ENCODE measurements at regions not wholly inside any gene's neighbourhood (a gene's known extent, or its start where the extent isn't known, plus 50 kb on each side); places are given as distances from the start of the nearest gene placed in this dataset.
A peak's percentile ranks its signal among the peaks of the same experiment; 100 is the strongest.

DNA sequence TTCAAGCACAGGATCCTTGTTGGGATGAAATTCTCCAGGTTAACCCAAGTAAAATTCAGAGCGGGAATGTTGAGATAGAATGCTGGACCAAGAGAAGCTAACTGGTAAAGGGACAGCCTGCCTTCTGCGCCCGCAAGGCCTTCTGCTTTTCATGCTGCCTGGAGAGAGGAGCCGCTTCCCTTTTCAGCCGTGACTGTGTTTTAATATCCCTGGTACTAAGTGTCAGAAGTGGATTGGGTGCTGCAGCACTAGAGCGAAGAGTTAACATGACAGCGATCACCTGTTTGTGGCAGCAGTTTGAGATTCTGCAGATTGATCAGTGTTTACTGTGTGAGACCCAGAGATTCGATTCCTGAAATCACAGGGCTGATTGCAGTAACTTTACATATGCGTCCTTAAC is 197.4 kb upstream of the ZNF536 start:
- no peak for DNase-seq
- intact Hi-C loops (cut with DNase I): no loop called here

DNA sequence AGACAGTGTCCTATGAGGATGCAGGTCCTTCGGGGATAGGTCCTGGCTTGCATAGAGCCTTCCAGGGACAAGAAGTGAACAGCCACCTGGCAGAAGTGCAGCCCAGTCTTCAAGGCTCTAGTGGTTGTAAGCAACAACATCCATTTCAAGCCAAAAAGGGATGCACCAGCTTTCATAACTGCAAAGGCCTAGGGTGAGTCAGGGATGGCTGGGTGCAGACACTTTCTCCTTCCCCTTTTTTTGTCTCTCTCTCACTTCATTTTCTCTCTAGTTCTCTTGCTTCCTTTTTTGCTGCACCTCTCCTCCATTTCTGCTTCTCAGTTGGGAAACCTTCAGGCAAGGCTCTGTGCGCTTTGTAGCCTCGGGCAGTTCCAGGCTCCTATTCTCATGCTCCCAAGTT is 196.2 kb upstream of the ZNF536 start:
- DNase-seq: no peak
- intact Hi-C loops (cut with DNase I): no loop called here

DNA sequence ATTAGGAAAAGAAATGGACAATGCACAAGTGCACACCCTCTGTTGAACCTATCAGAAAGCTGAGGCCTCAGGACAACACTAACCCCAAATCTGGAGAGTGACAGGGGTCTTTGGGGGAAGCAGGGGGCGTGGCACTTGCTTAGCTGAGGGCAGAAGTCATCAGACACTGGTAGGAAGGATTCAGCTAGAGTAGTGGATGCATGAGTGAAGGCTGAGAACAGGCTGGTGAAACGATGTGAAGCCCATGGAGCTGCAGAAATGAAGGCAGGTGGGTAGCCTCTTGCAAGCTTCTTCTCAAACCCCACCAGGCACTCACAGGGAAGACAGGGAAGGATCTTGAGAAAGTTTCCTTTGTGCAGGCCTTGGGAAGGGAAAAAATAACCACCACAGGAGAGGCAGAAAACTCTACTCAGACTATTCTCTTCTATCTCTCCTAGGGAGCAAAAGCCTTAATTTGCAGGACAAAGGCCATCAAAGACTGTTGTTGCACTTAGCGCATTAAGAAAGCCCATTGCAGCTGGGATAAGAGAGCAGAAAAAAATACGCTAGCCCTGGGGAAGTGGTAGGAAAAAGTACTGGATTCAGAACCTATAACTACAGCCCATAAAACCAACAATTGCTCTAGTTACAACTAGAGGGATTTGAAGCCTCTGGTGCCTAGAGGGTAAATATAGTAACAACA is 193.3 kb upstream of the ZNF536 start:
- DNase-seq: no peak
- intact Hi-C loops (cut with DNase I): no loop called here

DNA sequence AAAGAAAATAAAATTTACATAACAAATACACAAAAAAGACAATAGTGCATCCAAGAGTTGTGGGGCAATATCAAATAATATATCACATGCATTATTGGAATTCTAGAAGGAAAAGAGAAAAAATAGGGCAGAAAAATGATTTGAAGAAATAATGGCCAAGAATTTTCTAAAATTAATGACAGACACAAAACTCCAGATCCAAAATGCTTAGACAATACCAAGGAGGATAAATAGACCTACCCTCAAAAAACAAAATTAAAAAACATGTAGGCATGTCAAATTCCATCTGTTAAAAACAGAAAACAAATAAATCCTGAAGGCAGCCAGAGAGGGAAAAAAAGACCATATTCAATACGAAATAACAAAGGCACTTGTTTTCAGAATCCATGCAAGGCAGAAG is 191.5 kb upstream of the ZNF536 start:
- intact Hi-C loops (cut with DNase I): no loop called here
- DNase-seq: no peak

DNA sequence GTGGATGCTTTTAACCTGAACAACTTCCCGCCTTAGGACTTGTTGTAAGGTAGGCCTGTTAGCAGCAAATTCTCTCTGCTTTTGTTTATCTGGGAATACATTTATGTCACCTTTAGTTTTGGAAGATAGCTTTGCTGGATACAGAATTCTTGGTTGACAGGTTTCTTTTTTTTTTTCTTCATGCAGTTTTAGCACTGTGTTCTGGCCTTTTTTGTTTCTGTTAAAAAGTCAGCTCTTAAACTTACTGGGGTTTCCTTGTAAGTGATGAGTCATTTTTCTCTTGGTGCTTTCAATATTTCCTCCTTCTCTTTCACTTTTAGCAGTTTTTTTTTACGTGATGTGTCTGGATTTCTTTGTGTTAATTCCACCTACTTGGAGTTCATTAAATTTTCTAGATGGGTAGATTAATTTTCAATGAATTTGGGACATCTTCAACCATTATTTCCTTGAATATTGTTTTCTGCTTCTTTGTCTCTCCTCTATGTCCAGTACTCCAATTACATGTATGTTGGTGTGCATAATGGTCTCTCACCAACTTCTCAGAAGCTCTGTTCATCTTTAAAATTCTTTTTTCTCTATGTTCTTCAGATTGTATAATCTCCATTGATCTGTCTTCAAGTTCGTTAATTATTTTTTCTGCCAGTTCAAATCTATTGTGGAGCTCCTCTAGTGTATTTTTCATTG is 188.2 kb upstream of the ZNF536 start:
- DNase-seq: no peak
- intact Hi-C loops (cut with DNase I): no loop called here

DNA sequence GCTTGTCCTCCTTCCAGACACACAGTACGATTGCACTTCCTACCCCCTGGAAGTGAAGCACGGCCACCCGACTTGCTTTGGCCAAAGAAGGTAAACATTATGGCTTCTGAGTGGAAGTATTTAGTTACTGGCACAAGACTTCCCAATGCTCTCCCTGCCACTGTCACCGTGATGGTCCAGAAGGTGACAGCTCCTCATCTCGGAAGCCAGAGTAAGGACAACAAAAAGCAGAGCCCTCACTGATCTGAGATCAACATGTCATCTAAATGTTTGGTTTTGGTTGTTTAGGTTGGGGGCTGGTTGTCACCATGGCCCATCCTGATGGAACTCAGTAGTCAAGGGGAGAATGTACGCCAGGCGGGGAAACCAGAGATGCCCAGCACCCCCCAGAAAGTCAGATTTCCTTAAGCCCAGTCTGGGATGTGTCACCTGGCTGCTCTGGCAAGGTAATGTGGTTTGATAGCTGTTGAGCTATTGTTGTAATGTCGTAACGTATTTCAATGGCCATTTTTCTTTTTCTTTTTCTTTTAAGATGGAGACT is 170.1 kb upstream of the ZNF536 start:
- intact Hi-C loops (cut with DNase I): no loop called here
- no peak for DNase-seq

DNA sequence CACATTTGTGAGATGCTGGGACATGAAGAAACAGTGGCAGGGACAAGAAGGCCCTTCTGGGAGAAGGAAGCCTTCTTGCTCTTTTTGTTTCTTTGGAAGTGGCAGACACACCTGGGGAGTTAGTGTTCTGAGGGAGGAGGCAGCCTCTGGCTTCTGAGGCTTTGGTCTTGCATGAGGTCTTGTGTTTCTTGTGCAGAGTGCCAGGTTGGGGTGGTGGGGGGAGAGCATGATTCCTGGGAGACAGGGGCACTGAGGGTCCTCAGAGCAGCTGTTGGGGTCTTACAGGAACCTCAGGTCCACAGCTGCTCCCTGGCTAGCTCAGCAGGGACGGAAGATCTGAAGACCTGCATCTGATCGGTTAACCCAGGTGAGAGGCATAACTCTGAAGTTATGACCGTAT is 167.5 kb upstream of the ZNF536 start:
- no peak for DNase-seq
- intact Hi-C loops (cut with DNase I): no loop called here

DNA sequence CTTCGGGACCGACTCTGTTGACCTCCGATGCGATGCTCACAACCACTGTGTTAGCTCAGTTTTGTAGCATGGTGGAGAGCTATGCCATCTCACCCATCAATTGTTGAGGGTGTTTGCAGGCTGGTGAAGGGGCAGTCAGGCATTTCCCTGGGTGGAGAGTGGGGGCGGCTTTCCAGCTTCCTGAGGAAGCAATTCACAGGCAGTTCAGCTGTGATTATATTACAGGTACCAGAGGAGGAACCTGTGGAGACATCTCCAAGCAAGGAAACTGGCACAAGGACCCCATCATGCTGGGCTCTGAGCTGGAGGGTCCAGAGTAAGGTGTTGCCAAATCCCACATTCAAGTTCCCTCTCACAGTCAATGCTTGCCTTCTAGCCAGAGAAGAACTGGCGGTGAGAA is 166.0 kb upstream of the ZNF536 start:
- intact Hi-C loops (cut with DNase I): no loop called here

DNA sequence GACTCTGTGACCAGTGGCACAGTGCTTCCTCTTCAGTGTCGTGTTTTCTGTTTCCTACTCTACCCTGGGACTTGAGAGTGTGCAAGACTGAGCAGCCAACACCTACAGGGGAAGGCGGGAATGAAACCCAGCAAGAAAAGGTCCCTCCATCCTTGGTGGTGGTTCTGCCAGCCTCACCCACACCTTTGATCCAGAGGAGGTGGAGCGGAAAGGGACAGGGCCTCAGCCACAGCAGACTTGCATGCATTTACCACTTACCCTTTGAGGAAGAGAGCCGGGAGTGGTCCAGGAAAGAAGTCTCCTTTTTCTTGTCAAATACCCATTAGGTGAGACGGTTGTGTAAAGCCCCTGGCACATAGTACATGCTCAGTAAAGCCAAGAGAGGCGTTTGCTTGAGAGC is 164.8 kb upstream of the ZNF536 start:
- no peak for DNase-seq

More for the DNA sequence above, 166.0 kb upstream of the ZNF536 start:
- no peak for DNase-seq

DNA sequence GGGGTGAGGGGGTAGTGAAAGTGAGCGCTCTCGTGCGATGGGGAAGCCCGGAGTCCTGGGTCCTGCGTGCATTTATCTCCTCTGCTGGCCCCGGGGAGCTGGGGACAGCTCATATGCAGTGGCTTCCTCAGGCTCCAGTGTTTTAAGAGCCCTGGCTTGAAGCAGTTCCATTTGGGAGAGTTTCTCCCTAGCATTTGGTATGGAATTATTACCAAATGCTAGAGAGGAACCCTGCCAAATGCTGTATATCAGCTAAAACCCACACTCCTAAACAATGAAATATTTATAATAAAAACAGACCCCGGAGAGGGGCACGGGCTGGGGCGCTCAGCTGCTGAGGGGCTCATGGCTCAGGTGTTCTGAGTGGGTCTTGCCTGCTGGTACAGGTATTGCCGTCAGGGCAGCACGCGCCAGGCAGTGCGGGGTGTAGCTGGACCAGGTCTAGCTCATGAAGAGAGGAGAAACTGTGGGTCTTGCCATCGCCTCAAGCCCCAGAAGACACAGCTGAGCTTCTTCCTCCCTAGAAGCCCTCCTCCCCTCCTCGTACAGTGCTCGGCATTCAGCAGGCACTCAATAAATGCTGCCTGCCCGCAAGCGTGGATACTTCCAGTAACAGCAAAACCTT is 163.6 kb upstream of the ZNF536 start:
- no peak for DNase-seq
- intact Hi-C loops (cut with DNase I): no loop called here

More for the DNA sequence above, 164.8 kb upstream of the ZNF536 start:
- intact Hi-C loops (cut with DNase I): no loop called here

DNA sequence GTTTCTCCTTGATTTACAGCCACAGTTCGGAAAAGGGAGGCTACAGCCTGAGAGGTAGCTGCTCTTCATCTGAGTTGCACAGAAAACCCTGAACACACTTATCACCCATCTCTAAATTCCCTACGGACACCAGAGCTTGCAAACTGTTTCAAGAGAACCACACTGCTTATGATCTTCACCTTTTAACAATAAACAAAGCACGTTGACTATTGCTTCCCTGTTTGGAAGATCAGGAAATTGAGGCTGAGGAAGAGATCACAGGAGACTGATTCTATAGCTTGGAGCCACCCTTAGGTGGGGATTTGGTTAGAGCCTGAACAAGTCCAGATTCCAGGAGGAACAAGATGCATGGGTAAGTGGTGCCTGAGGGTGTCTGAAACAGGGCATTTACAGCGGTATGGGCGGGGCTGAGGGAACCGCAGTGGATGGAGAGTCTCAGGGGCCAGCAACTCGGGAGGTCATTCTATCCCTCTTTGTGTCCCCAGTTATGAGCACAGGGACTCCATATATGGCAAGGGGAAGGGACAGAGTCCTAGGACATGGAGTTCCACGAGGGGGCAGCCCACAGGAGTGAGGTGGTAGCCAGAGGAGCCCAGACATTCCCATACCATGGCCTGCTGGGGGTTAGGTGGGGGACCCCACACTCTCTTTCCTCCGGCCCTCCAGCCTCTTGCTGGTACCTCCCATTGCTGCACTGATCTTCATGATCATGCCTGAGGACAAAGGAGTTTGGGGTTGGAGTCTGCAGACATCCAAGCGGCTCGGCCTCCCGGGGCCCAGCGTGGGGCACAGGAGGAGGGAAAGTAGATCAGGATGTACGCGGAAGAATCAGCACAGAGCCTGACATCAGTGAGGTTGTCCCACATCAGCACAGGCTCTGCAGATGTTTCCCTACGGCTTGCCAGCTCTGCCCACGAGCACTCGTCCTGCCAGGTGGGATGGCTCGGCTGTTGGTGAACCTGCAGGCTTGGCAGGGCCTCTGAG is 162.3 kb upstream of the ZNF536 start:
- intact Hi-C loops (cut with DNase I): no loop called here
- peak in 3 of 42 donors; percentile 3 to 29 (median 18) for DNase-seq

DNA sequence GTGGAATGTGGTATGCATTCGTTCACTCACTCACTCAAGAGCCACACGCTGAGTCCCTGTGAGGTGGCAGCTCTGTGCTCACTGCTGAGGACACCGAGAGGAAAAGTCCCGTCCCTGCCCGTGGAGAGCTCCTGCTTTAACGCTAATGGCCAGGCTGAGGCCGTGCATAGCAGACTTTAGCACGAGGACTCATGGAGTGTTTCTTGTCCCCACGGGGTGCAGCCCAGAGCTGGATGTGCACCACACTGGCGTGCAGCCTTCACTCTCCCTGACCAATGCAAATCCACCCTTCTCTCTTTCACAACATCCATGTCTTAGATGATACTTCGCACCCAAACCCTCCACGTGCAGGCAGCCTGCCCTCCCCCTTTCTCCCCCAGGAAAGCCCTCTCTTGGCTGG is 159.6 kb upstream of the ZNF536 start:
- intact Hi-C loops (cut with DNase I): no loop called here
- peak in 4 of 42 donors; percentile 5 to 31 (median 28) for DNase-seq

DNA sequence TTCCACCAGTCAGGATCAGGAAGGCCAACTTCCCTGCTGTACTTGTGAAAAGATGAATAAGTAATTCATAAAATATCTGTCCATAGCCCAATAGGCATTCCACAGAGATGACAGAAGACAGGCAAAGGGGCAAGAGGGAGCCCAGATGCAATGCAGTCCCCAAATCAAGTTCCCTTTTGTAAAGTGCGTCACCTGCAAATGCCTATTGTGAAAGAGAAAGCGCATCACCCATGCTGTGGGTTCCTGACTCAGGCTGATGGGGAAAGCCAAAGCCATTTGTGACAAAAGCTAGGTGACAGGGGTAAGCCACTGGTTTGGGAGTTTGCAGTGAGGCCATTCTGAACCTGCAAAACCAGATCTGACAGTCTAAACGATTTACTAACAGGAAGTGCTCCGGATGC is 157.5 kb upstream of the ZNF536 start:
- intact Hi-C loops (cut with DNase I): no loop called here
- peak in 3 of 42 donors; percentile 19 to 37 (median 24) for DNase-seq

DNA sequence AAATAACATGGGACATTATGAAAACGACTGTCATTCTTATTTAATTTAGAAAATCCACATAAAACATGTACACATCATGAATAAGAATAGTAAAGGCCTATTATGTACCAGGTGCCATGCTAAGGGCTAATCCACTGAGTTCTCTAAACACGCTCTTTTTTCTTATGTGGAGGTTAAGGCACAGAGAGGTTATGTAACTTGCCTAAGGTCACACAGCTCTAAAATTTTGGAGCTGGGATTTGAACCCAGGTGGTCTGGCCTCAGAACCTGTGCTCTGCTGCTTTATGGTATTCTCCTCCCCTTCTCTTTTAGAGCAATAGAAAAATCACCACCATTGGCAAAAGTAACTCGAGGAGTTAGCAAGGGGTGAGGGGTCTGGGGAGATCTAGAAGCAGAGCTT is 156.9 kb upstream of the ZNF536 start:
- intact Hi-C loops (cut with DNase I): no loop called here
- peak in 1 of 42 donors; percentile 1 for DNase-seq

DNA sequence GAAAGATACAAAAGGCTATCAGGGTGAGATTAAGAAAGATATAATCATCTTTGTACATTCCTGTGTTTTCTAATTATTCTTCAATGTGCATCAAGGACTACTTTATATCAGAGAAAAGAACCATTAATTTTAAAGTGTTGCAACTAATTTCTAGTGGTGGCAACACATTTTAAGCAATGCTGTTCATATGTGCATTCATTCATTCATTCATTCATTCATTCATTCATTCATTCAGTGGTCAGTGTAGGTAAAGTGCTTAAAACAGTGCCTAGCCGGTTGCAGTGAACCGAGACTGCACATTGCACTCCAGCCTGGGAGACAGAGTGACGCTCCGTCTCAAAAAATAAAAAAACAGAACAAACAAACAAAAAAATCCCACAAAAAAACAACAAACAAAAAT is 155.7 kb upstream of the ZNF536 start:
- DNase-seq: peak in 4 of 42 donors; percentile 1 to 25 (median 18)
- intact Hi-C loops (cut with DNase I): no loop called here

DNA sequence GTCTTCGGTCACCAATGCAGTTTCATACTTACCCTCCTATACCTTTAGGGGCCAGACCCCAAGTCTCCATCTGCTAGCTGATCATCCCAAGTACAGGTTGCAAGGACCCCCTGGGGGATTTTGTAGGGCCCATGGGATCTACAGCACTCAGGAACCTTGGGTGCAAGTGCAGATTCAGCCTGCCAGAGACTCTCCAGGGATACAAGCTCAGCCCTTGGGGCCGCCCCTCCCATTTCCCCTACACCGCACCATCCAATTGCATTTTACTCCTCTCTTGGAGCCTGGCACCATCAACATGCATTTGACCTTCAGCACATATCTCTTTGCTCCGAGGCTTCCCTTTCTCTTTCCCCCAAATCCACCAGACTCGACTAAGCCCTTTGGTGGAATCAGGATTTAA is 154.7 kb upstream of the ZNF536 start:
- intact Hi-C loops (cut with DNase I): no loop called here
- peak in 3 of 42 donors; percentile 2 to 26 (median 2) for DNase-seq

DNA sequence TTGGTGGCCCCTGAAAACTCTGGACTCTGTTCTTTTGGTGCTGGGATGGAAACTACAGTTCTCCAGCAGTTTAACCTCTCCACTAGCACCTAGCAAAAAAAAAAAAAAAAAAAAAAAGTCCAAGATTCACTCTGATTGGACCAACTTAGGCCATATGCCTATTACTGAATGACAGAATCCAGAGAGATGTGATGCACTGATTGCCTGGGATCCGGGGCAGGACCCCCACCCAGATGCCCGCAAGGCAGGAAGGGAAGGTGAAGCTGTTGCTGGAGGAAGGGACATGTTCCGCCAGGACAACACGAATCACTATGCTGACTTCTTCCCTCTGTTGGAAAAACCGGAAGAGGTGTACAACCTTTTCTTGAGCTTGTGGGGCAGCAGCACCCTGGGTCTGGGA is 152.5 kb upstream of the ZNF536 start:
- intact Hi-C loops (cut with DNase I): loop anchor here (5.0 to 10.0 kb wide), 2 partner anchors 185 to 433 kb away; no protein-coding TSS in a partner anchor
- DNase-seq: peak in 6 of 42 donors; percentile 0 to 37 (median 6)

DNA sequence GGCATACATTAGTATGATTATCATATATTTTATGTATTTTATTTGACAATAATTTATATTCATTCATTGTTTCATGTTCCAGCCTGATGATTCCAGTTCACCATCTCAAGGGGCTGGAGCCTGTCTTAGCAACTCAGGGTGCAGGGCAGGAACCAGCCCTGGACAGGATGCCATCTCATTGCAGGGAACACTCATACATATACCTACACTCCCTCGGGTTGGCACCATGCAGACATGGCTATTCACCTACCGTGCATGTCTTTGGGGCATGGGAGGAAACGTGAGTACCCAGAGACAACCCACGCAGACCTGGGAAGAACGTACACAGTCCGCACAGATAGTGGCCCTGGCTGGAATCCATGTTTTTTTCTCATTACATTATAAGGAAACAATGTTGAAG is 151.0 kb upstream of the ZNF536 start:
- intact Hi-C loops (cut with DNase I): loop anchor here (5.0 to 10.0 kb wide), 2 partner anchors 184 to 431 kb away; no protein-coding TSS in a partner anchor
- peak in 1 of 42 donors; percentile 27 for DNase-seq

DNA sequence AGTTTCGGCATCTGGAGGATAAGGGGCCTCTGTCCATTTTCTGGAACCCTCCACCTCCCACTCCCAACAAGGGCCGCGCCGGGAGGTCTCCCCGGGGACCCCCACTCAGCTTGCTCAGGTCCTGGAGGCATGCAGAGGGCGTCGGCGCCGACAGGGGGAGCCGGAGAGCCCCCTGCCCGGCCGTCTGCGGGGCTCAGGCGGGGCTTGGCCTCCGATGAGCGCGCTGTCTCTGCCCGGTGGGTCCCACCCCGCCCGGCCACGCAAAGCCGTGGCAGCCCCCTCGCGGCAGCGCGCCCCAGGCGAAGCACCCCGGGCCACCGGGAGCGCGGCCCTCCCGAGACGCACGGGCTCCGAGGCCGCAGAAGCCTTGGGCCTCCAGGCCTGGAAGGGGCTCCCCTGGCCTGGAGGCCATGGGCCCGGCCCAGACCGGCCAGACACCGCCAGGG is 149.7 kb upstream of the ZNF536 start:
- intact Hi-C loops (cut with DNase I): loop anchor here (5.0 to 10.0 kb wide), 2 partner anchors 182 to 430 kb away; no protein-coding TSS in a partner anchor
- DNase-seq: peak in 22 of 42 donors; percentile 32 to 78 (median 56)
